ENCODE measurements at regions not wholly inside any gene's neighbourhood (a gene's known extent, or its start where the extent isn't known, plus 50 kb on each side); places are given as distances from the start of the nearest gene placed in this dataset.
"Not testable (repeated sequence)": the region's sequence is repeated elsewhere in the genome, so short reads cannot be mapped to it uniquely, and the experiment has no call there.

DNA sequence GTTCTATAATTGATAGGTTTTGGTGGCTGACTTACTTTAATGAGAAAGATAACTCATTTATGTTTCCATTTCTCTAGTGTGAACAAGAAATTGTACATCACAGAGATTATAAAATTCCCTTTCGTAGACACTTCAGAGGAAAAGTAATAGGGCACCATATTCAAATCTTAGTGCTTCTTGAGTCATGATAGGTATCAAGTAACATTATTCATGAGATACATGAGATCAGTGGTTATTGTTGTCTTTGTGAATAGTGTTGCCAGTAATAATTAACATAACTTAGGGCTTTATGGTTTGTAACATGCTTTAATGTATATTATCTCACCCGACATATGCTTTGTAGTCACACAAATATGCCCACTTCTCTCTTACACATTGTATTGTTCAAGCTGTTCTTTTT is 73.7 kb upstream of the IL15 start:
- Histone ChIP-seq H4K20me1 (ENCODE audit: insufficient read depth, low read depth, low read length) (no peaks in the 10 kb centered on the region), H3K4me3 (ENCODE audit: low read length) (no peak overlapping the region), H3K9me2 (replicated peaks; ENCODE audit: insufficient read depth, low read length) (no peaks in the 10 kb centered on the region), H3K4me2 (ENCODE audit: low read depth, low read length, poor library complexity, severe bottlenecking) (no peak overlapping the region), H2AFZ (ENCODE audit: low read length) (no peak overlapping the region), H3K79me2 (ENCODE audit: low read length) (no peaks in the 10 kb centered on the region), H3K9ac (ENCODE audit: low read length) (no peak overlapping the region), H3K27ac (ENCODE audit: low read length) (no peak overlapping the region), H3K36me3 (ENCODE audit: insufficient read depth, low read length) (no peaks in the 10 kb centered on the region), H3K9me3 (ENCODE audit: low read length) (0 out of 2 replicates have a peak, but pooled peaks cover 7% of the 10 kb centered on the region), H3K4me1 (ENCODE audit: low read length) (no peaks in the 10 kb centered on the region), H3K27me3 (ENCODE audit: low read length) (no peaks in the 10 kb centered on the region)
- no peak for DNase-seq

DNA sequence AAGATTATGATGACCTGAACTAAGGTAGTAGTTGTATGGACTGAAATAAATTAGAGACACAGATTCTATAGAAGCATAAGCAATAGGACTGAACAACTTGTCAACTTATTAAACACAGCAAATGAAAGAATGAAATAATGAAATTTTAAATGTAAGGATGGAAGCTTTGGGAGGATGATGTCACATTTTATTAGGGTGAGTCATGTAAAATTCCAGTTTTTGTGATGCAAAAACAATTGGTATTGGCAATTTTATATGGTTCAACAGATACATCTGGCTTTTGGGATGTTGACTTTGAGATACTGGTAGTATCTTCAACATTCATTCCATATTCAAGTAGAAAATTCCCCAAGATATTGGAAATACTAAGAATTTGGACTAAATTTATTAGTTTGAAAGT is 72.7 kb upstream of the IL15 start:
- H3K36me3 ChIP-seq (ENCODE audit: insufficient read depth, low read length), result no peaks in the 10 kb centered on the region
- DNase-seq, result no peak
- H3K4me1 ChIP-seq (ENCODE audit: low read length), result no peaks in the 10 kb centered on the region
- no peak overlapping the region for H3K4me2 ChIP-seq (ENCODE audit: low read depth, low read length, poor library complexity, severe bottlenecking)
- no peak overlapping the region for H3K9ac ChIP-seq (ENCODE audit: low read length)
- no peak overlapping the region for H3K4me3 ChIP-seq (ENCODE audit: low read length)
- no peaks in the 10 kb centered on the region for H3K79me2 ChIP-seq (ENCODE audit: low read length)
- H4K20me1 ChIP-seq (ENCODE audit: insufficient read depth, low read depth, low read length), result no peaks in the 10 kb centered on the region
- 0 out of 2 replicates have a peak, but pooled peaks cover 3% of the 10 kb centered on the region for H3K9me3 ChIP-seq (ENCODE audit: low read length)
- H3K9me2 ChIP-seq (replicated peaks; ENCODE audit: insufficient read depth, low read length), result no peaks in the 10 kb centered on the region
- H2AFZ ChIP-seq (ENCODE audit: low read length), result no peak overlapping the region
- no peaks in the 10 kb centered on the region for H3K27me3 ChIP-seq (ENCODE audit: low read length)
- no peak overlapping the region for H3K27ac ChIP-seq (ENCODE audit: low read length)

DNA sequence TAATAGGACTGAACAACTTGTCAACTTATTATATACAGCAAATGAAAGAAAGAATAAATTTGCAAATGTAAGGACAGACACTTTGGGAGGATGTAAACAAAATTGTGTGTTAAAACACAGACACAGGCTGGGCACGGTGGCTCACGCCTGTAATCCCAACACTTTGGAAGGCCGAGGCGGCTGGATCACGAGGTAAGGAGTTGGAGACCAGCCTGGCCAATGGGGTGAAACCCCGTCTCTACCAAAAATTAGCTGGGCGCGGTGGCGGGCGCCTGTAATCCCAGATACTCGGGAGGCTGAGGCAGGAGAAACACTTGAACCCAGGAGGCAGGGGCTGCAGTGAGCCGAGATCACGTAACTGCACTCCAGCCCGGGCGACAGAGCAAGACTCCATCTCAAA is 71.4 kb upstream of the IL15 start:
- H4K20me1 ChIP-seq (ENCODE audit: insufficient read depth, low read depth, low read length); H3K36me3 ChIP-seq (ENCODE audit: insufficient read depth, low read length); H3K9ac ChIP-seq (ENCODE audit: low read length); DNase-seq; H3K27me3 ChIP-seq (ENCODE audit: low read length); H3K4me1 ChIP-seq (ENCODE audit: low read length); H3K4me2 ChIP-seq (ENCODE audit: low read depth, low read length, poor library complexity, severe bottlenecking); H3K9me3 ChIP-seq (ENCODE audit: low read length); H3K79me2 ChIP-seq (ENCODE audit: low read length); H3K27ac ChIP-seq (ENCODE audit: low read length); H3K4me3 ChIP-seq (ENCODE audit: low read length); H2AFZ ChIP-seq (ENCODE audit: low read length); H3K9me2 ChIP-seq (replicated peaks; ENCODE audit: insufficient read depth, low read length): not testable (repeated sequence)

DNA sequence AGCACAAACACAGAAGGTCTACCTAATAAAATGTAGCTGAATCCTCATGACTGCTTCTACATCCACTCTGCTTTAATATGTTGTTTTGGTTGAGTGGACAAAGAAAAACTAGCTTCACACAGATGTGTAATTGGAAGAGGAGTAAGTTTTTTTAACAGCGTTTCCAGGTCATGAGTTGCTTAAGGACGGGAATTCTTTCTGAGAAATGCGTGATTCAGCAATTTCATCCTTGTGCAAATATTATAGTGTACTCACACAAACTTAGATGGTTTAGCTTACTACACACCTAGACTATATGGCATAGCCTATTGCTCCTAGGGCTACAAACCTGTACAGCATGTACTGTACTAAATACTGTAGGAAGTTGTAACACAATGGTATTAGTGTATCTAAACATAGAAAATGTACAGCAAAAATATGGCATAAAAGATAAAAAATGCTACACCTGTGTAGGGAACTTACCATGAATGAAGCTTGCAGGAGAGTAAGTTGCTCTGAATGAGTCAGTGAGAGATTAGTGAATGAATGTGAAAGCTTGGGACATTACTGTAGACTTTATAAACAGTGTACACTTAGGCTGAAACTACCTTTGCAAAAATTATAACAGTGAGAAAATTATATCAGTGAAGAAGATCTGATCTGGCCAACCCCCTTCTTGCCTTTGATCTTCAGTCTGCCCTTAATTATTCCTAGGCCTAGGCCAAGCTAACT is 70.8 kb upstream of the IL15 start:
- Histone ChIP-seq H3K27ac (ENCODE audit: low read length) (no peak overlapping the region), H2AFZ (ENCODE audit: low read length) (no peak overlapping the region), H3K4me3 (ENCODE audit: low read length) (no peak overlapping the region), H3K36me3 (ENCODE audit: insufficient read depth, low read length) (no peaks in the 10 kb centered on the region), H3K27me3 (ENCODE audit: low read length) (no peaks in the 10 kb centered on the region), H3K9me3 (ENCODE audit: low read length) (peaks cover 3% of the 10 kb centered on the region; the same call in 1 of the 2 replicates), H3K79me2 (ENCODE audit: low read length) (no peaks in the 10 kb centered on the region), H3K4me2 (ENCODE audit: low read depth, low read length, poor library complexity, severe bottlenecking) (no peak overlapping the region), H3K9ac (ENCODE audit: low read length) (no peak overlapping the region), H4K20me1 (ENCODE audit: insufficient read depth, low read depth, low read length) (no peaks in the 10 kb centered on the region), H3K4me1 (ENCODE audit: low read length) (no peaks in the 10 kb centered on the region), H3K9me2 (replicated peaks; ENCODE audit: insufficient read depth, low read length) (no peaks in the 10 kb centered on the region; the same call in 1 of the 2 replicates)
- DNase-seq, result no peak

DNA sequence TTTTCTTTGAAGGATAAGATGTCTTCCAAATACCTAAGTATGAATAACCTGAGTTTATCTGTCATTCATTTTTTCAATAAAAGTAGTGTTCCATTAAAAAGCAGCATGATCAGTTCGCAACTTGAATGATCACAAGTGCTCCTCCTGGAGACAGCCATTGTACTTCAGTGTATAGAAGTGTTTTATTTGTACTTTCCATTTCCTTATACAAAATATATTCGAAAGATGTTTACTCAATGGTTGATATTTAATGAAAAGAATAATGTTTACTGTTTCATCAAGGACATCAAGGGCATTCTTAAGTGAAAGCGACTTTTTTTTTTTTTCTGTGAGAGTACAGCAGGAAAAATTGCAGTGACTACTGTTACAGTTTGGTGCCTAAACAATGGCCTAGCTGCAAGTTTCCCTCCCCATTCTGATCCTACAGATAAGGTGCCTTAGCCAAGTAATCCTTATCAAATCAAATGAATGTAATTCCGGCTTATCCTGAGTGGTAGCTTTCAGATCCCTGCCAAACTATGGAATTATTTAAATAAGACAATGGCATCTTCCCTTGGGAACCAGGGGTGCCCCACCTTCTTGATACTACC is 69.0 kb upstream of the IL15 start:
- Histone ChIP-seq H3K4me1 (ENCODE audit: low read length) (no peaks in the 10 kb centered on the region), H3K36me3 (ENCODE audit: insufficient read depth, low read length) (no peaks in the 10 kb centered on the region), H3K27me3 (ENCODE audit: low read length) (no peaks in the 10 kb centered on the region), H3K79me2 (ENCODE audit: low read length) (no peaks in the 10 kb centered on the region), H2AFZ (ENCODE audit: low read length) (no peak overlapping the region), H3K4me3 (ENCODE audit: low read length) (no peak overlapping the region), H3K9me3 (ENCODE audit: low read length) (peaks cover 3% of the 10 kb centered on the region; the same call in 1 of the 2 replicates), H3K9me2 (replicated peaks; ENCODE audit: insufficient read depth, low read length) (no peaks in the 10 kb centered on the region; the same call in 1 of the 2 replicates), H3K4me2 (ENCODE audit: low read depth, low read length, poor library complexity, severe bottlenecking) (no peak overlapping the region), H4K20me1 (ENCODE audit: insufficient read depth, low read depth, low read length) (no peaks in the 10 kb centered on the region), H3K27ac (ENCODE audit: low read length) (no peak overlapping the region), H3K9ac (ENCODE audit: low read length) (no peak overlapping the region)
- no peak for DNase-seq

DNA sequence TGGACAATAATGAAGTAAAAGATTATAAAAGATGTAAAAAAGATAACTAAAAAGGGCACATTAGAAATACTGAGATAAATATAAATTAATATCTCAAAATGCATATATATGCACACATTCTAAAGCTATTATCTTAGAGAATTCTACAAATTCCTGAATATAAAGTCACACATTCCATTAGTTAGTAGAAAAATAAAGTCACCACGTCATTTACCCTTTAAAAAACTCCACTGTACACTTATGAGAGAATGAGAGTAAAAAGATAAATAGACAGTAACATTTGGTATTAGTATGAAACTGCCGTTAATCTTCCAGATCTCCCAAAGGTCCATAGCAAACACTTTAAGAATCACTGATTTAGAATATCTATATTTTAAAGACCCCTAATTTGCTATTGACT is 67.2 kb upstream of the IL15 start:
- Histone ChIP-seq H3K4me1 (ENCODE audit: low read length) (no peaks in the 10 kb centered on the region), H3K4me2 (ENCODE audit: low read depth, low read length, poor library complexity, severe bottlenecking) (no peak overlapping the region), H2AFZ (ENCODE audit: low read length) (no peak overlapping the region), H3K9me2 (replicated peaks; ENCODE audit: insufficient read depth, low read length) (no peaks in the 10 kb centered on the region; the same call in 1 of the 2 replicates), H3K4me3 (ENCODE audit: low read length) (no peak overlapping the region), H3K9ac (ENCODE audit: low read length) (no peak overlapping the region), H3K36me3 (ENCODE audit: insufficient read depth, low read length) (no peaks in the 10 kb centered on the region), H3K27me3 (ENCODE audit: low read length) (no peaks in the 10 kb centered on the region), H4K20me1 (ENCODE audit: insufficient read depth, low read depth, low read length) (no peaks in the 10 kb centered on the region), H3K79me2 (ENCODE audit: low read length) (no peaks in the 10 kb centered on the region), H3K9me3 (ENCODE audit: low read length) (peaks cover 13% of the 10 kb centered on the region; the same call in 1 of the 2 replicates), H3K27ac (ENCODE audit: low read length) (no peak overlapping the region)
- no peak for DNase-seq

DNA sequence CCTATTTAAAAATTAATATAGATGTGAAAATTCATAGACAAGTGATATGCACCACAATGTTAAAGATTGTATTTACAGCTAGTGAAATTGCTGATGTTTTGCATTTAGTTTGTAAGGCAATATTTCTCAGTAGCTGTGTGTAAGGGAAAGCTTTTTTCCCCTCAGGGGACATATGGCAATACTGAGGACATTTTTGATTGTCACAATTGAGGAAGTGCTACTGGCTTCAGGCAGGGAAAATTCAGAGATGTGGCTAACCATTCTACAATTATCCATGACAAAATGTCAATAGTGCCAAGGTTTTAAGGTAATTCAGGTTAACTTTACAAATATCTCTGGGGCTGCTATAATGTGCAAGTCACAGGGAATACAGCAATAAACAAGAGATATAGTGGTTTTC is 66.1 kb upstream of the IL15 start:
- no peaks in the 10 kb centered on the region for H3K4me1 ChIP-seq (ENCODE audit: low read length)
- no peak overlapping the region for H2AFZ ChIP-seq (ENCODE audit: low read length)
- no peaks in the 10 kb centered on the region for H3K36me3 ChIP-seq (ENCODE audit: insufficient read depth, low read length)
- no peak overlapping the region for H3K27ac ChIP-seq (ENCODE audit: low read length)
- no peaks in the 10 kb centered on the region for H3K79me2 ChIP-seq (ENCODE audit: low read length)
- no peak for DNase-seq
- H3K4me2 ChIP-seq (ENCODE audit: low read depth, low read length, poor library complexity, severe bottlenecking), result no peak overlapping the region
- peaks cover 13% of the 10 kb centered on the region; the same call in 1 of the 2 replicates for H3K9me3 ChIP-seq (ENCODE audit: low read length)
- H3K9me2 ChIP-seq (replicated peaks; ENCODE audit: insufficient read depth, low read length), result no peaks in the 10 kb centered on the region; the same call in 1 of the 2 replicates
- H3K9ac ChIP-seq (ENCODE audit: low read length), result no peak overlapping the region
- H3K4me3 ChIP-seq (ENCODE audit: low read length), result no peak overlapping the region
- no peaks in the 10 kb centered on the region for H3K27me3 ChIP-seq (ENCODE audit: low read length)
- H4K20me1 ChIP-seq (ENCODE audit: insufficient read depth, low read depth, low read length), result no peaks in the 10 kb centered on the region

DNA sequence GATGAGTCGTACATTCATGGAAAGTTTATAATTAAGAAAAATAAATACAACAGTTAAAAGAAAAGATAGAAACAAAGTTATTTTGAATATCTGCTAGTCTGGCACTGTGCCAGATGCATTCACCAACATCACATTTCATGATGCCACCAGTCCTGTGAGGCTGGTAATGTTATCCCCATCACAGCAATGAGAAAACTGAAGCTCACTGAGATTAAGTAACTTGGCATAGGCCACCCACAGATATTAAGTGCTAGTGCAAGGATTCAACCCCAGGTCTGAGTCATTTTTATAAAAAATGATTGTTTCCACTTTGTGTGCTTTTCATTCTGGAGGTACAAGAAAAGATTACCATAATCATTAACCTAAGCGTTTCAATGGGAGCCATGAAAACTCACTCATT is 65.0 kb upstream of the IL15 start:
- Histone ChIP-seq H3K27me3 (ENCODE audit: low read length) (no peaks in the 10 kb centered on the region), H3K9me3 (ENCODE audit: low read length) (peaks cover 13% of the 10 kb centered on the region; the same call in 1 of the 2 replicates), H3K9ac (ENCODE audit: low read length) (no peak overlapping the region), H3K27ac (ENCODE audit: low read length) (no peak overlapping the region), H3K4me1 (ENCODE audit: low read length) (no peaks in the 10 kb centered on the region), H3K4me3 (ENCODE audit: low read length) (no peak overlapping the region), H3K9me2 (replicated peaks; ENCODE audit: insufficient read depth, low read length) (no peaks in the 10 kb centered on the region; the same call in 1 of the 2 replicates), H3K4me2 (ENCODE audit: low read depth, low read length, poor library complexity, severe bottlenecking) (no peak overlapping the region), H3K79me2 (ENCODE audit: low read length) (no peaks in the 10 kb centered on the region), H4K20me1 (ENCODE audit: insufficient read depth, low read depth, low read length) (no peaks in the 10 kb centered on the region), H3K36me3 (ENCODE audit: insufficient read depth, low read length) (no peaks in the 10 kb centered on the region), H2AFZ (ENCODE audit: low read length) (no peak overlapping the region)
- no peak for DNase-seq
